Stimulated activated CD4-positive, alpha-beta T cell treated with anti-CD3 and anti-CD28 coated beads, Interleukin-4, amount 100 ng/mL, for 1 hour (primary cell): ENCODE measurements at regions not wholly inside any gene's neighbourhood (a gene's known extent, or its start where the extent isn't known, plus 50 kb on each side); places are given as distances from the start of the nearest gene placed in this dataset.

ENCODE experiments used
- DNase-seq: peaks from one replicate; pipeline ENCODE4 v3.0.0-alpha.2; 2020

DNA sequence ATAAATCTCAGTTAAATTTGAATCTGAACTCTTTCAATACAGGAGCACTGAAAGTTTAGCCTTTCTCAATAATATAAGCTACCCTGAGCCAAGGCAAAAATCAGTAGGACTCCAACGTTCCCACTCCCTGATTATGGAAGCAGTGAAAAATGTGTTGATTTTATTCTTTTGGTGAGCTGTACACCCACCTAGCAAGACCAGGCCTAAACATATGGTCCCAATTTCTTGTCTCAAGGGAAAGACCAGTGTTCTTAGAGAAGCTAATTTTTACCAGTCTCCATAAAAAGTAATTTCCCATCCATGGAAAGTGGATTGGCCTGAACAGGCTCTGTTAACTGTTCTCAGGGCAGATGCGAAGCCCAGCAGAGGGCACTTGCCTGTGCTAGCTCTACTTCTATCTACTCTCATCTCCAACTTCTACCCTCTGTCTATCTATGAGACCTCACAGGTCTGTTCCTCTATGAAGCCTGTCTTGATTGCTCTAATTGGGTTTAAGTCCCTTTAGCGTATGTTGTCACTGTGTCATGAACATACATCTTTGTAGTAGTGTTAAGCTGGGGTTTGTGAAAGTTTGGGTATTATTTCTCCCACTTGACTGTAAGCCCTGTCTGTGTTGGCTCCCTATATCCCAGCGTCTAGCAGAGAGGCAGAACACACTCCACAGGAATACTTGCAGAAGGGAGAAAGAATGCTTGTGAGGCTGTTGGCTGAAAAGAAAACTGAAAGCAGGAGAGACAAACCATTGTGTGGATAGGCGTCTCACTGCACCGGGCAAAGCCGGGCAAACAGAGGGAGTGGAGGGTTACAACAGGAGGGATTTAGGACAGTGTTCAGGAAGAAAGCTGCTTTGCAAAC, 167.1 kb upstream of the MAF start:
- no peak for DNase-seq

DNA sequence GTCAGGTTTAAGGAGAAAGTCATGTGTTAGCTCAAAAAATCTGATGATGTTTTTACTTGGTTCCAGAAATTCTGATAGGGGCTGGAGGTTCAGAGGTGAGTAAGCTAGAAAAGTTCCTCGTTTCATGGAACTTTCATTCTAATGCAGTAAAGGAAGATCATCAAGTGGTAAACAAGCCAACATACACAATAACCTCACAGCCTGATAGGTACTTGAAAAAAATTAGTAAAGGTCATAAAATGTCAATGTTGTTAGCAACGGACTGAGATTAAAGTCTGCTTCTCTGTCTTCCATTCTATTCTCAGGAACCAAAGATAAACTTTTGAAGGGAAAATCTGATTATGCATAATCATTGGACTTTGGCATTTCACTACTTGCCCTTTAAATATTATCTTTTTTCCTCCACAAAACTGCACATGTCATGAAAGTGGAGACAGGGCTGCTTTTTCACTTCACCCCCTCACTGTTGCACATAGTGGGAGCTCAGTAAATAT, 165.4 kb upstream of the MAF start:
- no peak for DNase-seq

DNA sequence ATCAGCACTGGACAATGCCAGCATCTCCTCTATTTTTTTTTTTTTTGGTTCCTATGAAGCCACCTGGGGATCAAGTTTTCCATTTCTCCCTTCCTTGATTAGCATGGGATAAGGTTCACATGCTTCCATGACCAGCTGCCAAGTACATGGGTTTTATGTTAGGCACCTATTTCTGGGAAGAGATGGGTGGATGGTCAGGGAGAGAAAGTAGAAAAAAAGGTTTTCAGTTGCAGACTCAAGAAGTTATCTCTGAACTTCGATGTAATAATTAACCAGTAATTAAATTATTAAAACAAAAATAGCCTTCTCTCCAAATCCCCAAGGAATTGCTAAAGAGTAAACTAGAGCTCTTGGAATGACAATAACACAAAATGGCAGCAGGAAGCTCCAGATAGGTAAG, 164.9 kb upstream of the MAF start:
- DNase-seq = no peak

DNA sequence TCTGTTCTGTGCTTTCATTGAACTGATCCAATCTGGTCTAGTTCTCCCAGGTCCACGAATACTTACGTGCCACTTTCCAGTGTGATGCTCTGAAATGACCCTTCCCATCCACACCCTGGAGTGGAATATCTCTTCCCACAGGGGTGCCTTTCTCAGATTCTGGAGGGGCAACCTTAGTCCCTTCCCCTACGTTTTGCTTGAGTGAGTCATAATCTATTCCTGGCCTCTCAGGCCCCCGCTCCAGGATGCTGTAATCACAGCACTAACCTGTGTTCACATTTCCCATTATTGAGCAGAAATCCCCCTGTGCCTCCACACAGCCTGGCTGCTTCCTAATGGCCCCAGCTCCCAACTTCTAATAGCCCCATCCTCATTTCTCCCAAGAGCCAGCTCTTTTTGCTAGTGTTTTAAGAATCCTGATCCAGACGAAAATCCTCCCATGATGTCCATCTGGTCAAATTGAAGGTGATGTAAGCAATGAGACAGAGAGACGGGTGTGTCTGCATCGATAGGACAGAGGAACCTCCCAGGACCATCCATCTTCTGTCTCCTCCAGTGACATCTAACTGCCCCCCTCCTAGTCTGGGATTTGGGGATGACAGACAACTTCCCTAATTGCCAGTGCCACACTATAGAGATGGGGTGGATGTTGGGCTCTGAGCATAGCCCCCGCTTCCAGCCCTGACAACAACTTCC, 164.0 kb upstream of the MAF start:
- no peak for DNase-seq

DNA sequence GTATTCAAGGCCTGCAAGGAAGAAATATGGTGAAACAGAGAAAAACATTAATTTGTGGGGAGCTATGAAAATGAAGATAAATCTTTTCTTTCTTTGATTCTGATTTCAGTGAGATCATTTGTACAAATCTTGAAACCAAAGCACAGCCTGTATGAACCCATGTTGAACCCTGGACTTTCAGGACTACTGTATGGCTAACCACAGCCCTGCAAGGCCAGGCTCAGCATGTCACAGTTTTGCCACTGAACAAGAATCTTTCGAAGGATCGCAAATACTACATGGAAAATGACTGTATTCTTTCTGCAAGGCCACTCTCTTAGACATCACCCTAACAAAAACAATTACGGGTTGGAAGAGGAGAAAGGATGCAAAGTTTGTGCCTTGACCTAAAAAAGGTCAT, 161.7 kb upstream of the MAF start:
- DNase-seq = no peak

DNA sequence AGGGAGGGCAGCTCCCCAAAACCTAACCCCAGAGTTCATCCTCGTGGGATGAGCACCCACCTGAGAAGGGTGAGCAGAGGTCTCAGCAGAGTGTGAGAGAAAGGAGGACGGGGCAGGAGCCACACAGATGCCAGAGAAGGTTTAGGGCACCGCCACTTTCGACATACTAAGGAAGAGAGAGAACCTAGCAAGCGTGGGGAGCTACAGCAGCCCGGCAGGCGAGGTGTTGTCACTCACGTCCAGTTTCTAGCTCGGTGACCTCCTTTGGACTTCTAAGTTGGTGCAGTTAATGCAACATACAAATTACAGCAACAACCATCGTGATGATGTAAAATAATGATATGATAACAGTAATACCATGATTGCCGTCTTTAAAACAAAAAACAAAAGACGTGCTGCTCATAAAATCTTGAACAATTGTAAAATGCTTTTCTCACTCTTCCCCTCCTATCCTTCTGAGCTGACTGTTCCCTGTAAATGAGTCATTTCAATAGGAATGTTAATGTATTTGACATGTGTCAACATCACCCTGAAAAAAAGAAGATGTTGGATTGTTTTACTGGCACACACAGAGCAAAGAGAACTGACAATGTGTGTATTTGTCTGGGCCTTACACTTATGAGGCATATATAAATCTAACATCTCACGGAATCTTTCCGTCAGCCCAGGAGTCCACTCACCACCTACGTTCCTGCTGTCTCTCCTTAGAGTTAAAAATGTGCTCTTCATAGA, 158.2 kb upstream of the MAF start:
- DNase-seq = no peak

DNA sequence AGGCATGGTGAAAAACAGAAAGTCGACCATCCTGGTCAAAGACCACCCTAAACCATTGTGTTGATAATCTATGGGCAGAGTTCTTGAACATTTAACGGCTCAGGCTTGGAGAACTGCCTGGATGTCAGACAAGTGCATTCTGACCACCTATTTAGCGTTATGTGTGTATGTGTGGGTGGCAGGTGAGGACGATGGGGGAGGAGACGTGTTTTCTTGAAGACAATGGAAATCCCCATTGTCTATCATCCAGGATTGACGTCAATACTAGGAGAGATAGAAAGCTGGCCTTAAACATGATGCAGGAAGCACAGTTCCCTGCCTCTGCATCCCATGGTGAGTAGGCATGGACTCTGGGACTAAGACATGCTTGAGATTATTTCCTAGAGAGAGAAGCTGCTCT, 157.4 kb upstream of the MAF start:
- DNase-seq = no peak

DNA sequence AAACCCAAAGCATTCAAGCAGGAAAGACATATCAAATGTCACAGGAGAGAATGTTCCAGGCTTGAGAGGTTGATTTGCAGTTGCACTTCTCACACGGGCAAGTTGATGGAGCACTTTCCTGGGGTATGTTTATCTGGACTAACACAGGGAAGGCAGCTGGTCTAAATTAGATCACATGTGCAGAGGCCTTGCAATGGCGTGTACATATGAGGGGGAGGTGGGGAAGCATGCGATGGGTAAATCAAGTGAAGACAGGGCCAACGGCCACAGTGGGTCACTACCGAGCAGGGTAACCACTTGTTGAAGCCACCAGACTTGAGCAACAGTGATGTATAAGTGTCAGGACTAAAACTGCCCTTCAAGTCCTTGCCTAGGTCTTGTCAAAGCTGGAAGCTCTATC, 156.6 kb upstream of the MAF start:
- DNase-seq = no peak

DNA sequence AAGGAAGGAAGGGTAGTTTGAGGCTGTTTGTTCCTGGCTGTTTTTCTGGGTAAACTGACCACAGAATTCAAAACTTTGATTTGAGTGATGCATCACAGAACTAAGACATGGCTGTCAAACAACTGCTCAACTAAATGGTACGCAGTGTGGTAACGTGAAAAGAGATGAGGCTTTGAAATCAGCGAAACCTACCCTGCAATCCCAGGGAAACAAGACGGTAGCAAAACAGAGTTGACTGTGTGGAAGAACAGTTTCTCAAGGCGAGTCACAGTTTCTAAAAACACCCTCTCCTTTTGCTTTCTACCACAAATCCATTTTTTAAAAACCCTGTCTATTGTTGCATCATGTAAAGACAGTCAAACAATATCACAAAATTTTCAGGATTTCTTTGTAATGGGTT, 156.0 kb upstream of the MAF start:
- no peak for DNase-seq

DNA sequence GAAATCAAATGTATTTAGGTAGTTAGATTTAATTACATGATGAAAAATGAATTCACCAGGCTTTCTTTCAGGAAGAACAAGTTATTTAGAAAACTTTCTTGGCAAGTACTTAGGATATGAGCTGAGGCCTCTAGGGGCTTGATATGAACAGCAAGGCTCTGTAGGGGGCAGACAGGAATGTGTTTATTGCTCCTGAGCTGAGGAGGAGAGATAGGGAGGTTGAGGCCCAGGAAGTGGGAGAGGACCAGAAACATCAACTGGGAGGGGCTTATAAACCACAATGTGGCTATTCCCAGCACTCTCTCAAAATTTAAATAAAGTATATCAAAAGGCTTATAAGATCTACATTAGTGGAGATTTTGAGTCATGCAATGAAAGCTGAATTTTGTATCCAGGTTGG, 154.0 kb upstream of the MAF start:
- DNase-seq = no peak

DNA sequence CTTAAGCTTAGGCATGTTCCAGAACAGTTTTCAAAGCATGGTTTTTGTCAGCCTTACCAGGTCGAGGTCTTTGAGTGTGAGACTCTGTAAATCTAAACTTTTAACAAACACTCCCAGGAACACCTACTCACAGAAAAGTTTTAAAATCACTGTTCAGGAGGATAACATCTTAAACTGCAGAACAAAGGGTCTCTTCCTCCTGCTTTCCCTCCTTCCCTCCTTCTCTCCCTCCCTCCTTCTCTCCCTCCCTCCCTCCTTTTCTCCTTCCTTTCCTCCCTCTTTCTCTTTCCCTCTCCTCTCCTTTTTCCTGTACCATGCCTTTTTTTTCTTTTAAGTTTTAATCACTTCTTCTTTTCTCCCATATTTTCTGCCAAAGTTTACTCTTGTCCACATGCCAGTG, 153.5 kb upstream of the MAF start:
- DNase-seq = no peak

DNA sequence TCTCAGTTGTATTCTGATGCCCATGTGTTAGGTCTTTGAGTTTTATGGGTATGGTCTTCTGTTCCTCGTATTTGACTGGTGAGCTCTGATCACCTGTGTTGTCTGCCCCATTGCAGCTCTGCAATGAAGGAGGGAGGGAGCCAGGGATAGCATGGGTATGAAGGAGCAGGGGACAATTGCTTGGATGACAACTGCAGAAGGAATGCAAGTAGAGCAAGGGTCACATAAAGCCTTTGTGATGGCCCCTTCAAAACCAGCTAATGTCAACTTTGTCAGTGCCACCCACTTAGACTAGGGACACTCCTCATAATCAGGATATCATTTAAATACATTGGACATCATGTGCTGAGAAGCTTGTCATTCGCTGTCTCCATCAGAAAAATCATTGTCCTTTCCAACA, 152.7 kb upstream of the MAF start:
- DNase-seq = no peak

DNA sequence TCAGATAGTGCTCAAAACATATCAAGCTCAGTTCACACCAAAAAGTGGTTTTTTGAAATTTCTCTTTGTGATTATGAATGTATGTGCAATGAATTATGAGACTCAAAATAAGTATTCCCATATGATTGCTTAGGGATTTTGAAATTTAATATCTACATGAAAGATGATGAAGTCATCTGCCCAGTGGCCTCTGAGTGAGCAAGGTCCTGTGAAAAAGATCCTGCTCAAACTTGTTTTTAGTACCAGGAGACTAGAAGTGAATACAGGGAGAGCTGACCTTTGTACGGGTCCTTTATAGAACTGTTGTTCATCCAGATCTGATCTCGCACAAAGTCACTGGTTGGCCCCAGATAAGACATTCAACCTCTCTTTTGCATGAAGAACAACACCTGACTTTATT, 151.9 kb upstream of the MAF start:
- no peak for DNase-seq

DNA sequence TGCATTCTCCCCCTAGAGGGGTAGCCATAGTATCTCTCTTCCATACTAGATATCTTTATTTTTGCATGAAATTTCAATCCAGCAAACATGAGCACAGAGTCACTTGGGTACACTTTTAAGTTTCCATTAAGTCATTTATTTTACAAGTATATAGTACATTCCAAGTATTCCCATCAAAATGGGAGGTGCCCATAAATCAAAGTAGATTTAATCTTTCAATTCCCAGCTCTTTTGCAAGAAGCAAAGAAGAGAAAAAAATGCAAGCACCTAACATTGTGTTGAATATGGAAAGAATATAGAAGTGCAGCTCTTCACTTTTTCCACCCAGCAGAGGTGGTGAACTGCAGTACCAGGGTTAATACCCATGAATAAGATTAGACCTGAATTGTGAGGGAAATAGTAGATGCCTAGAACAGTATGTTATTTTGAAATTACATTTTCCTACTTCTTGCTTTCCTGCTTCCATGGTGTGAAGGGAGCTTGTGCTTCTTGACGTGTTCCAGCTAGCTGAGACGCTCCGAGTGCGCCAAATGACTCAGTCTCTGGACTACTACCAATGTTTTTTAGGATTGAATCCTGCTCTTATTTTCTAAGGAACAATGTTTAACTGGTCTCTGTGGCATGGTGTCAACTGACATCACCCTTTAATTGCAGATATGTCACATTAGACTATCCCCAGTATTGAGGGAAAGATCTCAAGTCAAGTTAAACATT, 151.1 kb upstream of the MAF start:
- DNase-seq = no peak

DNA sequence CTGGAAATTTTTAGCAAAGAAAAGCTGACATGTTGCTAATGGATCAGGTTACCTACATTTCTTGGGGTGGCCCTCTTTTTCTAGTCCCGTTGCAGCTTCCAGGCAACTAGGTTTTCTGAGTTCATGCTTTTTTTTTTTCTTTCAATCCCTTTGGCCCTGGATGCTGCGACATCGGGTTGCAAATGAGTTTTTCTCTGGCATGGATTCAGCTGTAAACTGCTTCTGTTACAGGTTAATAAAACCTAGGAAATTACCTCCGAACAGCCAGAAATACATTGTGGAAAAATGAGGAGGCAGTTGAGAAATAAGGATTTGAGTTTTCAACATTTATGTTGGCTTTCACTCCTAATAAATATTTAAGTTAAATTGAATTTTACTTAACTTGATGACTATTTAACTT, 149.8 kb upstream of the MAF start:
- DNase-seq = no peak

DNA sequence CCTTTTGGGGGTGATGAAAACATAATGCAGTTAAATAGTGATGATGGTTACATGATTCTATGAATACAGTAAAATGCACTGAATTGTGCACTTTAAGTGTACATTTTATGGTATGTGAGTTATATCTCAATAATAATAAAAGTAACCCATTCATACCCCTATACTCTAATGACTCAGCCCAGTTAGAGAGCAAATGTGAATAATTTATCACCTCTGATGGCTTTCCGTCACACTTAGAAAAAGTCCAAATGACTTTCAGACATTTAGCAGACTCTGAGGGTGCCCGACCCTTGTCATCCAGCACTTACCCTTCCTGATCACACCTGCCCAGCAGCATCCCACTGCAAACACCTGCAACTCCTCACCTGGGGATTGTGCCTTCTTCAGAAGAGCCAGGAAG, 148.1 kb upstream of the MAF start:
- no peak for DNase-seq

DNA sequence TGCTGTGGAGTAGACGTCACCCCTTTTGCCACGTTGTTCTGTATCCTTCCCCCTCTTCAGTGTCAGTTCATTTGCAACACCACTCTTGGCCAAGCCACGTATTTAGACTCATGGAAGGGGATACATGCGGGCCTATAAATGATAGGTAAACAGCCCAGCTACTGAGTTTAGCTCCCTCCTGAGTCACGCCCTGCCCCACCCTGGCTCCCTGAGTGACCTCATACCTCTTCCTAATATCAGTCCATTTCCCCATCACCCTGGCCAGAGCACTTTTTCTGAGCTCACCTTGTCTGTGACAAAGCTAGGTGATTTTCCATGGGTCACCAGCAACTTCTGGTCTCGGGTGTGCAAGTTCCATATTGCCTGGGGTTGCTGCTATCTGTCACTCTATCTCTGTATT, 147.2 kb upstream of the MAF start:
- no peak for DNase-seq

DNA sequence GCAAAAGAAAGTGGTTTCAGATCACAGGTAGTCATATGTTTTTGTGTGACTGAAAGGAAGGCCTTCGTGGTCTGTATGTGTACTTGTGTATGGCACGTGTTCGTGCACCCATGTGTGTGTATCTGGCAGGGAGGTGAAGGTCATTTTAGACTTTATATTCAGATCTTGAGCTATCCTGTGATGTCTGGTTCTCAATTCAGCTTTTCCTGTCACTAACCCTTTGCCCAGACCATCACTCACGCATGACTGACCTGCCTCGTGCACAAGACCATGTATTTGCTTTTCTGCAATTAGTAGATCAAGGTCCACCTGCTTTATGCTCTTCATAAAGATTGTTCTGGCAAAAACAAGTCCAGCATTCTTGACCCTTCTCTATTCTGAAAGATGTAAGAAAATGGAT, 139.7 kb upstream of the MAF start:
- DNase-seq = no peak

DNA sequence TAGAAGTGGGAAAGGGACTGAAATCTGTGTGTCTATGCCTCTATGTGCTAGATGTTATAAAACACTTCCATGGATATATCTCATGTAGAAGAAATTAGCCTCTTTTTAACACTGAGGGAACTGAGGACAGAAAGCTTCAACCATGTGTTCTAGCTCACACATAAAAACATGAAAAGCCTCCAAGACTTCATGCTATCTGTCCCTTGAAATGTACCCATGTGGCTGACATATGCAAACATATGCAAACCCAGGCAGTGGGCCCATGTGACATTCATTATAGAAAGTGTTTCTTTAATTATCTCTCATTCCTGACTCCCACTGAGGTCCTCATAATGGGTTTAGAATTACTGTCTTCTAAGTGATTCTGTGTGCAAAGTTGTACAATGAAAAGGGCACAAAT, 134.7 kb upstream of the MAF start:
- DNase-seq = no peak

DNA sequence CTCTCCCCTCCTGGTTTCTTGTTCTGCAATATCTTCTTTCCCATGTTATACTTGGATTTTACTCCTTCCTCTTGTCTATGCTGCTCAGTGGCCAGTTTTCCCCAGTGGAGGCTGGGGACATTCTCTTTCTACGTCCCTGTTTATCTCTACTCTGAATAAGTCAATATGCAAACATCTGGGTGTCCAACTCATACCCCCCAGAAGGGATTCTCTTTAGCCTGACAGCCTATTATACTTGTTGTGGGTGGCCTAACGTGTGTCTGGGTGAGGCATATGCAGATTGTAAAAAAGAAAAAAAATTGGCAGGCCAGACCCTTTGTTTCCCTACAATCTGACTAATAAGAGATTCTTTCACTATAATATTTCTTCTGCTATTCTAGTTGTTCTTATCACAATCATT, 134.2 kb upstream of the MAF start:
- no peak for DNase-seq

DNA sequence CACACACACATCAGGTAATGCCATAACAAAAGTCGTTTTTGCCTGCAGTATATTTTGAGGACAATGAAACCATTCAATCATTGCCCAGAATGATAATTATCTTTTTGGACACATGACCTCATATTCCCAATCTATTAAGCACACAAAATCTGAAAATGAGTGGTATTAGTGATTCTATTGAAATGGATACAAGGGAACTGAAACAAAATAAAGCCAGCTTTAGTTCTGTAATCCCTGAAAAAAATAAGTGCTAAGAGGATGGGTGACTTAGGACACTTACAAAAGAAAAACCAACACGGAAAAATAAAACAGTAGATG, 128.3 kb upstream of the MAF start:
- no peak for DNase-seq

DNA sequence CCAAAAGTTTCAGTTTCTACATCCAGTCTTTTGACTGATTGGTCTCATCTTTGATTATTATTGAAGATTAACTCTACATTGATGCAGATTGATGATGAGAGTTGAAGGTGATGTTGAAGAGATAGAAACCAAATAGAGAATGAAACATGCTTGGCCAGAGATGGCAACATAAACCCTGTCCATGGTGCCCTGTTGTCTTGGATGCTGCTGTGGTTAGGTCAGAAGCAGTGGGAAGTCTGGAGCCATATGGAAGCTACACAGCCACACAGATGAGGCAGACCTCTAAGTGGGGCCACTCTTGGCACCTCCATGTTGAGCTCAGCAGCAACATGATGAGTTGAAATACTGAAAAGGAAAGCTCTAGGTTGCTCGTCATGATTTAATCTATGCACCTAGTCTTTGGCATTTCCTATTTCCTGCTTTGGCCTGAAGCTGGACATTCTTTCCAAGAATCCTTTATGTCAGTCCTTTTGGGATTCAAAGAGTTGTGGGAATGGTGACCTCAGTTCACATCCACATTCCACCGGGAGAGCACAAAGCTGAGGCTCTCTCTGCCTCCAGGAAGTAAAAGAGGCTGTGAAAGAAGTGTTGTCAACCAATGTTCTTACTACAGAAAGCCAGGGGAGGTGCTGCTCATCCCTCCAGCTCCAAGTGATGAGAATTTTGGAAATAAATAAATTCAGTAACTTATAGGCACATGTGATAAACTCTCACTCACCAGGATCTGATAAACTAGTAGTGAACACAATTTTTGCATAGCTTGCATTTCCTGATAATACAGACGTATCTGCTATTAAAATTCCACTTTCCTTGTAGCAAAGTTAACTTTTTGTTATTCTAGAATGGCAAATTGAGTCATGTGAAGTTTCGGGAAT, 127.7 kb upstream of the MAF start:
- DNase-seq = no peak
